HPDE6-E6E7 (cell line): ENCODE measurements at regions not wholly inside any gene's neighbourhood (a gene's known extent, or its start where the extent isn't known, plus 50 kb on each side); places are given as distances from the start of the nearest gene placed in this dataset.
"Not testable (repeated sequence)": the region's sequence is repeated elsewhere in the genome, so short reads cannot be mapped to it uniquely, and the experiment has no call there.

Experiments used
- DNase-seq: peaks from one replicate; pipeline ENCODE4 v3.0.0; 2011; ENCODE audit warnings: missing footprints; ENCODE audit errors: extremely low spot score

DNA sequence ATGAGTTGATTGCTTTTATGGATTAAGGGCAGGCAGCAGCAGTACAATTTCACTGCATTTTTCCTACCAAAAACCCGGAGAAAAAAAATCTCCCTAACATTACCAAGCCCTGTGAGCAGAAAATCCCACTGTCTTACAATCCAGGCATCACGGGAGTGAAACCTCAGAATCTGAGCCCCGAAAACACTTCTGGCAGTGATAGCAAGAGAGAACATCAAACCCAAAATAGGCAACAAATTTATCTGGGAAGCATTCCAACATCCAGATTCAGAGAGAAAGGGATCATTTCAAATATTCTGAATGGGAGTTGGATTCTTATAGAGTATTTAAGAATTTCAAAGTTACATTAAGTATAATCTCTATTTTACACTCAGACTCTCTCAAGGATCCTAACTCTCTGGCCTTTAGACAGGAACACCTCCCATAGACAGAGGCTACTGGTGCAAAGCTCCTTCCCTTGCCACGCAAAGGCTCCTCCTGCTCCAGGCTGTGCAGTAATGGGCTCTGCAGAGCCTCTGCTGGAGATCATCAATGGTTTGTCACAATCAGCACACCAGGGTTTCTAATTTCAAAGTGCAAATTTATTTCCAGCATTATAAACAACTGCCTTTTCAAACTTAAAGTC, 256.9 kb downstream of the PARM1 start:
- DNase-seq, result no peak

DNA sequence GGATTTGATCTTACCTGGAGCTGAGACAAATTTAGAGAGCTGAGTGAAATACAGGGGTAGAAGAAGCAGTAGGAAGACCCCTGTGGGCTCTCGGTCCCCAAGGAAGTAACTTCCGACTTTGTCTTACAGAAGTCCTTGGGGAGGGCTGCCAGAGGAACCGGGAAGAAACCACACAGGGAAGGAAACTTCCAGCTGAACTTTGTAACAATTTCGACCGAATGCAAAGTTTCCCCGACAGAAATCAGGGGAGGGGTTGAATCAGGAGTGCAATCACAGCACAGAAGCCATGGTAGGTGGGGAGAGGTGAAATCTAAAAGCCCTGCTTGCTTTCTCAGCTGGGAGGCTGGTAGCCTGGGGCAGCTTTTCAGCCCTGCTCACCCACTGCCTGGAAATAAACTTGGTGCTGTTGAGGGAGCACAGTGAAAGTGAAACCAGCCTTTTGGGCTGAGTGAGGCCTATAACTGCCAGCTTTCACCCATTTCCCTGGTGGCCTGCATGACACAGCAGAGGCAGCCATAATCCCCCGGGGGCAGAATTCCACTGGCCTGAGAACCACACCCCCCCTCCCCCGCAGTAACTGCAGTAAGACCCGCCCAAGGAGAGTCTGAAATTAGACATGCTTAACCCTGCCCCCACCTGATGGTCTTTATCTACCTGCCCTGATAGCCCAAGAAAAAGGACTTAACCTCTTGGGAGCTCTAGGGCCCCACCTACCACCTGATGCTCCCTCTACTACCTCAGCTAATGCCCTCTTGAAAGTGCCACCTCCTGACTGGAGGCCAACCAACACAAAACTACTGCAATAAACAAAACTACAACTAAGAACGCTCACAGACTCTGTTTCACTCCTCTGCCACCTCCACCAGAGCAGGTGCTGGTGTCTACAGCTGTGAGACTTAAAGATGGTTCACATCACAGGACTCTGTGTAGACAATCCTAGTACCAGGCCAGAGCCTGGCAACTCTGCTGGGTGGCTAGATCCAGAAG, 248.2 kb downstream of the PARM1 start:
- DNase-seq, result no peak

DNA sequence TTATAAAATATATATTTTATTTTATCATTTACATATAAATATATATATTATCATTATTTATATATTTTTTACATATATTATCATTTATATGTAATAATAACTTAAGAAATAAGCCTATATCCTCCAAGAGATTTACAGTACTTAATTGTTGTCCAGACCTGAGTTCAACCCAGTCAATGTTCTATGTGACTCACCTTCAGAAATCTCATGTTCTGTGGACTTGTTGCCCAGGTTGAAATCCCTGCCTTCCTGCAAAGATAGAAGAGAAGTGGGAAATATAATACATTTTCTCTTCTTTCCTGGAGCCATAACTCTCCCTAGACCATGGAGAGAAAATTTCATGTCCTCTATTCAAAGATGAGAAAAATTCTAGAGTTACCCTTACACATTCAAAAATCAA, 247.3 kb downstream of the PARM1 start:
- DNase-seq, result no peak

DNA sequence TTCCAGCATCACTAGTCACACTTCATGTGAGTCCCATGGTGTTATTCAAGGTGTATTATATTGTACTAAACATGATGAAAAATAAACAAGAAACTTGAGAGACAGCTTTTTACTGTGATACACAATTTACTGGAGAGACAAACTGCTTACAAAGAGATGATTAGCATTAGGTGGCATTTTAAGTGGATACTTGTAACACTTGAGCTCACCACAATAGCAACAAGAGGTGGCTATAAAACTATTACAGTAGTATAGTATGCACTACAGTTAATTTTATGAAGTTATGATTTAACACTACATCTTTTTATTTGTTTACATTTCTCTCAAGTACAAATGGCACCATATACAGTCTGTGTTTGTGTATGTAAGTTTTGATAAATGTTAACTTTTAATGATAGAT, 246.6 kb downstream of the PARM1 start:
- DNase-seq, result no peak

DNA sequence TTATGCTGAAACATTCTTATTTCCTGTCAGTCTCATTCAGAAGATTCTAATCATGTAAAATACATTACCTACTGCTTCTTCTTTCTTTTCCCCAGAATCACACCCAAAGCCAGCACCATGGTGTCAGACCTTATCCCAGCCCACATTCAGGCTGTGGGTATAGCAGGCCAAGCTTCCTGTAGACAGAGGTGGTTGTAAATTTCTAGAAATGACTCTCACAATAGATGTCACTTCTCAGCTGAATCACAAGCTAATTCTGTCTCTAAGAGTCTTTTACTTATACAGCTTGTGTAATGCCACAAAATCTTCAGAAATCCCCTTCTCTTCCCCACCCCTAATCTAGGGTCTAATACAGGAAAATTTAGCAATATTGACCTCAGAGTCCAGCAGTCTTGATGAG, 239.6 kb downstream of the PARM1 start:
- no peak for DNase-seq

DNA sequence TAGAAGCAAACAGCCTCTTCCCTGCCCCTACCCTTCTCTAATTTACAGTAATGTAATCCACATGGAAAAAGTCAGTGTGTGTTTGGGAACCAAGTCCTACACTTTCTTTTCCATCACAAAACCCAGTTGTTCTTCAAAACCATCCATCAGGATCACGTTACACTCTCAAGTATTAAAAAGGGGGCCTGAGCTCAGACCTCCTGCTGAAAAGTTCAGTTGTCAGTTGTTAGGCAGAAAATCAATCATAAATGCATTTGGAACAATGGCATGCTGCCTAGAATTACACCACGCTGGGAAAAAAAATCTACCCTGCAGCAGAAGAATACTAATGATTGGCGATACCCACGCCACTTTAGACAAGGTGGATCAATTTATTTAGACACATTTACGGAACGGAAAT, 236.5 kb downstream of the PARM1 start:
- DNase-seq, result no peak

DNA sequence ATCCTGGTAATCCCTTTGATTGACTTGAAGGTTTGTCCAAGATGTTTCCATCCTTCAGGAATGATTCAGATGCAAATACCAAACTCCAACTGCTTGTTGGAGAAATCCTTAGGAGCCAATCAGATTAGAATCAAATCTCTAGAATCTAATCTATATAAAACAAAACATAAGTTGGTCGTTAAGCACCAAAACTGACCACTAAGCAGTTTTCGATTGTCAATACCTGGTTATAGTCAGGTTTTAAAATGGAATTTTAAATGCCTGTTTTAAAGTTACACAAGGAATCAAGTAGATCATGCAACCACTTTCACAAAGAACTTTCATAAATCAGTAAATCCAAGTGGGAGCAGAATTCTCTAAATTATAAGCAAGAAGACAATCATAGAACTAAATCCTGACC, 236.1 kb downstream of the PARM1 start:
- DNase-seq, result no peak

DNA sequence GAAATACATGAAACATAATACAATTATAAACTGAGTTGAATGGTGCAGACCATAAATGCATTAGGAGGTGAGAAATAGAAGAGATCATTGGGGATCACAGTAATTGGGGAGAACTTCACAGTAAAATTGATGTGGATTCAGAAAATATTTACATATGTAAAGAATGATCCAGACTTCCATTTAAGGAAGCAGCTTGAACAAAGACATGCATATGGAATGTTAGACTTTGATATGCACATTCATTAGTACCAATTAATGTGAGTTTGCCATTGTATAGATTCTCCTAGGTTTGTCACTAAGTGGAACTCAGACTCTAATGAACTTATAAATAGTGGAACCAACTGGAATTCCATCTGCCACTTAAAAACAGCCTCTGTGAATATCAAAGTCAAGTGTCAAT, 235.6 kb downstream of the PARM1 start:
- DNase-seq, result no peak

DNA sequence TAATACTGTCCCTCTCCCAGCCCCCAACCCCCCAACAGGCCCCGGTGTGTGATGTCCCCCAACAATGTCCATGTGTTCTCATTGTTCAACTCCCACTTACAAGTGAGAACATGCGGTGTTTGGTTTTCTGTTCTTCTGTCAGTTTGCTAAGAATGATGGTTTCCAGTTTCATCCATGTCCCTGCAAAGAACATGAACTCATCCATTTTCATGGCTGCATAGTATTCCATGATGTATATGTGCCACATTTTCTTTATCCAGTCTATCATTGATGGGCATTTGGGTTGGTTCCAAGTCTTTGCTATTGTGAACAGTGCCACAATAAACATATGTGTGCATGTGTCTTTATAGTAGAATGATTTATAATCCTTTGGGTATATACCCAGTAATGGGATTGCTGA, 232.2 kb downstream of the PARM1 start:
- DNase-seq, result not testable (repeated sequence)

DNA sequence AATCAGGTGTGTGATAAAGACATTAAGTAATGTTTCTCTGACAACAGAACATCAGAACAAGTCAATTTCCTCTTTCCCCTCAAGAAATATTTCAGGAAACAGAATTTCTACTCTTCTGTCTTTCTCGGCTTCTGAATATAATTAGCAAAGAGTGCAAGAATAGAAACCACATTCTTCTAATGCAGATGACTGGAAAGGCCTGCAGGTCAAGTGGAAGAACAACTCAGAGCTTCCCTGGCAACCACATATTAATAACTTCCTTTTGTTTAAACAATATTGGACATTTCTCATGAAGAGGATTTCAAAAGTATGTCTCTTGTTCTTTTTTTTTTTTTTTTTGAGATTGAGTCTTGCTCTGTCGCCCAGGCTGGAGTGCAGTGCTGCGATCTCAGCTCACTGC, 225.5 kb downstream of the PARM1 start:
- DNase-seq, result no peak

DNA sequence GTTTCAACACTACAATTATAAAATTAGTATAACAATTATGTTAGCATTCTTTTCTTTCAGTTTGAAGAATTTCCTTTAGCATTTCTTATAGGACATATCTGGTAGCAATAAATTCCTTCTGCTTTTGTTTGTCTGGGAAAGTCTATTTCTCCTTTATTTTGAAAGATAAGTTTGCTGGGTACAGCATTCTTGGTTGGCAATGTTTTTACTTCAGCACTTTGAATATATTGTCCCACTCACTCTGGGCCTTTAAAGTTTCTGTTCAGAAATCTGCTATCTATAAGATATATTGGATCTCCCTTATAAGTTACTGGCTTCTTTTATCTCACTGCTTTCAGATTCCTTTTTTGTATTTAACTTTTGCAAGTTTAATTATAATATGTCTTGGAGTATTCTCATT, 222.1 kb downstream of the PARM1 start:
- no peak for DNase-seq

DNA sequence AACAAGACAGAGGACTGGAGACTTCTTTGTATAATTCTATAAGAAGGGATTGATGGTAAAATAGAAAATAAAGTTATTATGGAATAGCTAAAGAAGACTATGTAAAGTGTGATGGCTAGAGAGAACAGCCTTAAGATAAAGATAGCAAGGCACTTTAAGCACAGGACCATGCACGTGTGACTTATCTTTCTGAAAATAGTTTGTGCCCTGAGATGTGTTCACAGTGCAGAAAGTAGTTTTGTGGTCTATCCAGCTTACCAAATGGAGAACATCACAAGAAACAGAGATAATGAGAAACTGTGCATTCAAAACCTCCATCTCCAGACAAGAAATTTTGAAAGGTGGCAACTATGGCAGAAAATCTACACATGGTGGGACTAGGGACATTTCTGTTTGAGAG, 213.3 kb downstream of the PARM1 start:
- no peak for DNase-seq

DNA sequence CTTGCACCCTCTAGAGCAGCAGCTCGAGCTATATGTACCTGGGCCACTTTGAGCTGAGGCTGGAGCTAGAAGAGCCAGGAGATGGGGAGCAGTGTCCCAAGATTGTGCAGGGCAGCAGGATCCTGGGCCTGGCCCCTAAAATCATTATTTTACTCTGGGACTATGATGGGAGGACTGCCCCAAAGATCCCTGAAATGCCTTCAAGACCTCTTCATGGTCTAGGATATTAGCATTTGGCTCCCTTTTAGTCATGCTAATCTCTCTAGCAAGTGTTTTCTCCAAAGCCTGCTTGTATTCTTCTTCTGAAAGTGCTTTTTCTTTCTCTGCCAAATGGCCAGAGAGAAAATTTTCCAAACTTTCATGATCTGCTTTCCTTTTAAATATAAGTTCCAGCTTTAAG, 211.6 kb downstream of the PARM1 start:
- no peak for DNase-seq

DNA sequence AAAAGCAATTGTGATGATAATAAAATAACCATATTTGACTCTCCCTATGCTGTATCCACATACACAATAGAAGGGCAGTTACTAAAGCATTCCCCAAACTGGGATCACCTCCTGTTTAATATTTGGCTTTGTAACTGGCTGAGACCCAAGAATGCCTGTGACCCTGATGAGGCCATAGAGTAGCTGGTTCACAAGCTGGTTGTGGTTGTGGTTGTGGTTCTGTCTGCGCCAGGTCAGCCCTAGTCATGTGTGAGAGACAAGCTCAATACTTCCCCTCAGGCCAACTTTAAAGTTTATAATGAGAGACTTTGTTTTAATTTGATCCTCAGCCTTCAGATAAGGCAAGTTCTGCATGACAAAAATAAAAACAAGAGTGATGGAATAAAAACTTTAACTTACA, 209.9 kb downstream of the PARM1 start:
- no peak for DNase-seq

DNA sequence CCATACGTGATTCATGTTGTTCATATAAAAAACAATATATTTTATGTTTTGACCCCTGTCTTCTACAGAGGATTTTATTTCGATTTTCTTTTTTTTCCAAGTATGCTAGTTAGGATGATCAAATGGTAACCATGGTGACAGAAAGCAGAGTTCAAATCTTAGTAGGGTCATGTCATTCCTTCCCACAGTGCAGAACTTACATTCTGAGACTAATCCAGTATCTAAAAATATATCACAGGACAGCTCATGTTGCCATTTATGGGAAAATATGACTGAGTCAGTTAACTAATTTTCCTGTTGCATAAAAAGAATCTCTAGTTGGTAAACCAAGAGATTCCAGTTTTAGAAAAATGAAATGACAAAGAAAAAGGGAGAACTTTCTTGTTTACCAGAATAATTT, 209.5 kb downstream of the PARM1 start:
- DNase-seq, result no peak

DNA sequence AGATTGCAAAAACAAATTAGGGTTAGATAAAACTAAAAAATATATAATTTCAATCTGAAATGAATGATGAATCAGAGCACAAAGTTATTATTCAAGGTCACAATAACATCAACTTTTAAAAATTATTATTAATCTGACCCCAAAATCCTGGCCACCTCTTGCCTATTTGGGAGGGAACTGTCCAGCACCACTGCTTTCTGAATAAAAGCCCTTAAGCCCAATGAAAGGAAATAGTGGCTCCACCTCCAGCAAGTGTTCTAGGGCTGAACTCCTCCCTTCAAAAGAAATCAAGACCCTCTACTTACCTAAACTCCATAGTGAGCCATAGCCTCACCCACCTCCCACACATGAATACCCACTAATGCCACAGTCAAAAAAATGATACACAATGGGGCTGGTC, 208.2 kb downstream of the PARM1 start:
- no peak for DNase-seq

DNA sequence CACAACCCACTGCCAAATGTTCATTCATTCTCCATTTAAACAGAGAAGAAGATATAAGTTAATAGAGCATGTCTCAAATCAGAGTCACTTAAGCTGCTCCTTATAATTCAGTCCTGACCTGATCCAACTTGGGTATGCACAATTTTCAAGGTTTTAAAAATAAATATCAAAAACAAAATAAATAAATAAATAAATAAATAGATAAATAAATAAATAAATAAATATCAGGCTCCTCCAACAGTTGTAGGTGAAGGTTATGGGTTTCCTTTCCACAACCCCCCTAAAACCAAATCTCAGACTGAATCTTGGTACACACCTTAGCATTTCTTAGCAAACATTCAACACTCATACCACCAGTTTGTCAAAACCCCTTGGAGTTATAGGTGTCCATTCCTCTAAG, 204.4 kb downstream of the PARM1 start:
- no peak for DNase-seq

DNA sequence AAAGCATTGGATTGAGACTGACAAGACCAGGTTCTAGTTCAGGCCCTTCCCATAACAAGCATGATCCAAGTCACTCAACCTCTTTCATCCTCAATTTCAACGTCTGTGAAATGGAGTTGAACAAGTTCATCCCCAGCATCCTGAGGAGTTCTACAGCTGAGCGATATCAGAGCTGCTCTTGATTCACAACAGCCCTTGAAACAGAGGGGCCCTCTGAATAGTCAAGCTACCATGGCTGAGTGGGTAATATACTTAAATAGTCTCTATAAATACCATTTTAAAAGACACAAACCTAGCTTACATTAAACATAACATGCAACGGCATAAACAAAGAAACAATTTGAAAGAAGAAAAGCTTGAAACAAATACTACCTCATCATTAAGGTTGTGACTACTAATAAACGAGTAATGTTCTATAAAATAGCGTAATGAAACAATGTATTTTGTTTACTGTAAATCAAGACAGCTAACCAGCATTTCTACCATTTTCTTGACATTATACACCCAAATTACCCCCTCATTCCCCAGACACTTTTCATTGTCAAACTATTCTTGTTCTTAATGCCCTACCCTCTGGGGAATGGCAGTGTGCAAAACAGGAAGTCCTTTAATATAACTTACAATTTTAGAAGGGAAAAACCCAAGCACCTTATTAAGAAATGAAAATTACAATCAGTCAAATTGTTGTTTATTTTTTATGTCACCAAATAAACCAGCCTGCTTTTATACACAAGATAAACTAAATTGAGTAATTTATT, 202.3 kb downstream of the PARM1 start:
- DNase-seq, result no peak

DNA sequence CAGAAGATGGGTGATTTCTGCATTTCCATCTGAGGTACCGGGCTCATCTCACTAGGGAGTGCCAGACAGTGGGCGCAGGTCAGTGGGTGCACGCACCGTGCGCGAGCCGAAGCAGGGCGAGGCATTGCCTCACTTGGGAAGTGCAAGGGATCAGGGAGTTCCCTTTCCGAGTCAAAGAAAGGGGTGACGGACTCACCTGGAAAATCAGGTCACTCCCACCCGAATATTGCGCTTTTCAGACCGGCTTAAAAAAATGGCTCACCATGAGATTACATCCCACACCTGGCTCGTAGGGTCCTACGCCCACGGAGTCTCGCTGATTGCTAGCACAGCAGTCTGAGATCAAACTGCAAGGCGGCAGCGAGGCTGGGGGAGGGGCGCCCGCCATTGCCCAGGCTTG, 194.0 kb downstream of the PARM1 start:
- not testable (repeated sequence) for DNase-seq

DNA sequence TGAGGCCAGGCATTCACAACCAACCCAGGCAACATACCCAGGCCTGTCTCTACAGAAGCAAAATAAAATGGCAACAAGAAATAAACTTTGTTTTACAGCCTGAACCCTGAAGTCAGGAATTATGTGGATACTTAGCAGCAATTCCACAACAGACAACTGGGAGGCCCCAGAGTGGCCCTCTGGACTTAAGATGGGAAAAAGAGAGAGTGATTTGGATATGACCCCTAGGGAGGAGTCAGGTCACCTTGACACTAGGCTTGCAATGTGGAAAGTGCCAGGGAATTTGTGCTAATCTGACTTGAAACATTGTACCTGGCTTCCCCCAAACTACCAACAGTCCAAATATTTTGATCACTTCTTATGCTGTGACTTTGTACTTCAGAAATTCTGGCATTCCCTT, 193.1 kb downstream of the PARM1 start:
- DNase-seq, result no peak

DNA sequence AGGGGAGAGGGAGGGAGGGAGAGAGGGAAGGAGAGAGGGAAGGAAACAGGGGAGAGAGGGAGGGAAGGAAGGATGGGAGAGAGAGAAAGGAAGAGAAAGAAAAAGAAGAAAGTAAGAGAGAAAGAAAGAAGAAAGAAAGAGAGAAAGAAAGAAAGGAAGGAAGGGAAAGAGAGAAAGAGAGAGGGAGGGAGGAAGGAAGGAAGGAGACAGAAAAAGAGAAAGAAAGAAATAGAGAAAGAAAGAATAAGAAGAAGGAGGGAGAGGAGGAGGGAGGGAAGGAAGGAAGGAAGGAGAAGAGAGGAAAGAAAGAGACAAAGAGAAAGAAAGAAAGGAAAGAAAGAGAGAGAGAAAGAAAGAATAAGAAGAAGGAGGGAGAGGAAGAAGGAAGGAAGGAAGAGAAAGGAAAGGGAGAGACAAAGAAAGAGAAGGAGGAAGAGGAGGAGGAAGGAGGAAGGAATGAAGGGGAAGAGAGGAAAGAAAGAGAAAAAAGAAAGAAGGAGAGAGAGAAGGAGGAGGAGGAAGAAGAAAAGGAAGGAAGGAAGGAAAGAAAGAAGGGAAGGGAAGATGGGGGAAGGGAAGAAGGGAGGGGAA, 189.6 kb downstream of the PARM1 start:
- no peak for DNase-seq

DNA sequence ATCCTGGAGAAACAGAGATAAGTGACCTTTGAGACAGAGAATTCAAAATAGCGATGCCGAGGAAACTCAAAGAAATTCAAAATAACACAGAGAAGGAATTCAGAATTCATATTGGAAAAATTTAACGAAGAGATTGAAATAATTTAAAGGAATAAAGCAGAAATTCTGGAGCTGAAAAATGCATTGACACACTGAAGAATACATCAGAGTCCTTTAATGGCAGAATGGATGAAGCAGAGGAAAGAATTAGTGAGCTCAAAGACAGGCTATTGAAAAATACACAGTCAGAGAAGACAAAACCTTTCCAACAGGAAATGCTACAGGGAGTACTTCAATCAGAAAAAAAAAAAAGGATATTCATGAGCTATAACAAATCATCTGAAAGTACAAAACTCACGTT, 185.8 kb downstream of the PARM1 start:
- no peak for DNase-seq
